Loucy (cell line): ENCODE measurements at regions not wholly inside any gene's neighbourhood (a gene's known extent, or its start where the extent isn't known, plus 50 kb on each side); places are given as distances from the start of the nearest gene placed in this dataset.

Experiments
- H2AFZ ChIP-seq: fragments of 200-600 bp; sonication (generic); 2 replicates; pipeline ENCODE4 v1.6.0; 2016; ENCODE audit warnings: antibody characterized with exemption, mild to moderate bottlenecking, low read length, moderate library complexity
- H3F3A ChIP-seq: fragments of 200-600 bp; 2 replicates; pipeline ENCODE4 v1.6.0; 2016; ENCODE audit warnings: antibody characterized with exemption, low read depth, mild to moderate bottlenecking
- H3K27me3 ChIP-seq: fragments of 200-600 bp; sonication (generic); 2 replicates; pipeline ENCODE4 v1.6.1; 2014; ENCODE audit warnings: low read length, mild to moderate bottlenecking; ENCODE audit not compliant: insufficient read depth, poor library complexity, severe bottlenecking
- H3K36me3 ChIP-seq: fragments of 200-600 bp; sonication (generic); 2 replicates; pipeline ENCODE4 v1.6.1; 2016; ENCODE audit warnings: low read length; ENCODE audit not compliant: insufficient read depth
- H3K4me1 ChIP-seq: fragments of 200-600 bp; sonication (generic); 2 replicates; pipeline ENCODE4 v1.5.1; 2014; ENCODE audit warnings: low read length, mild to moderate bottlenecking; ENCODE audit not compliant: insufficient read depth, poor library complexity, severe bottlenecking
- H3K4me2 ChIP-seq: fragments of 200-600 bp; sonication (generic); 2 replicates; pipeline ENCODE4 v1.6.0; 2014; ENCODE audit warnings: antibody characterized with exemption, low read length, low read depth, mild to moderate bottlenecking; ENCODE audit not compliant: poor library complexity, severe bottlenecking
- H3K4me3 ChIP-seq: fragments of 200-600 bp; sonication (generic); 2 replicates; pipeline ENCODE4 v1.5.1; 2014; ENCODE audit warnings: low read length, mild to moderate bottlenecking, mixed read lengths; ENCODE audit not compliant: poor library complexity, severe bottlenecking
- H3K79me2 ChIP-seq: fragments of 200-600 bp; sonication (generic); 2 replicates; pipeline ENCODE4 v1.6.1; 2014; ENCODE audit warnings: low read length; ENCODE audit not compliant: insufficient read depth
- H3K9ac ChIP-seq: fragments of 200-600 bp; sonication (generic); 2 replicates; pipeline ENCODE4 v1.6.0; 2014; ENCODE audit warnings: mild to moderate bottlenecking, low read depth, low read length, moderate library complexity; ENCODE audit not compliant: poor library complexity, severe bottlenecking
- H3K9me2 ChIP-seq: fragments of 200-600 bp; sonication (generic); replicated peaks from 2 replicates; pipeline ENCODE4 v1.6.1; 2016; ENCODE audit warnings: low read depth, low read length, mixed read lengths
- H3K9me3 ChIP-seq: fragments of 200-600 bp; sonication (generic); 2 replicates; pipeline ENCODE4 v1.6.1; 2014; ENCODE audit warnings: mild to moderate bottlenecking, antibody characterized with exemption, low read length, low read depth; ENCODE audit not compliant: insufficient read depth
- H4K20me1 ChIP-seq: fragments of 200-600 bp; sonication (generic); 2 replicates; pipeline ENCODE4 v1.6.0; 2014; ENCODE audit warnings: antibody characterized with exemption, low read length, mild to moderate bottlenecking; ENCODE audit not compliant: insufficient read depth, poor library complexity, severe bottlenecking
- EZH2phosphoT487 ChIP-seq: fragments of 200-600 bp; IDR thresholded peaks from 2 replicates; pipeline ENCODE4 v1.6.1; 2018; ENCODE audit warnings: antibody characterized with exemption, mild to moderate bottlenecking, moderate library complexity, borderline replicate concordance
- TF ChIP-seq, protein P1 (sequence below): fragments of 200-600 bp; sonication (generic); conservative IDR thresholded peaks from 2 replicates; pipeline ENCODE4 v1.5.1; 2014; ENCODE audit warnings: mild to moderate bottlenecking, antibody characterized with exemption, low read length

GRCh38 chr10:90148116-90148855, 446.9 kb downstream of the KIF20B start:
- H4K20me1 ChIP-seq = no peaks in the 10 kb centered on the region
- H3K36me3 ChIP-seq = no peaks in the 10 kb centered on the region
- no peaks in the 10 kb centered on the region for H3K4me1 ChIP-seq
- no peaks in the 10 kb centered on the region for H3K9me2 ChIP-seq
- H2AFZ ChIP-seq = no peak overlapping the region
- H3F3A ChIP-seq = no peaks in the 10 kb centered on the region
- no peak overlapping the region for H3K9ac ChIP-seq
- TF ChIP-seq, protein P1, sequence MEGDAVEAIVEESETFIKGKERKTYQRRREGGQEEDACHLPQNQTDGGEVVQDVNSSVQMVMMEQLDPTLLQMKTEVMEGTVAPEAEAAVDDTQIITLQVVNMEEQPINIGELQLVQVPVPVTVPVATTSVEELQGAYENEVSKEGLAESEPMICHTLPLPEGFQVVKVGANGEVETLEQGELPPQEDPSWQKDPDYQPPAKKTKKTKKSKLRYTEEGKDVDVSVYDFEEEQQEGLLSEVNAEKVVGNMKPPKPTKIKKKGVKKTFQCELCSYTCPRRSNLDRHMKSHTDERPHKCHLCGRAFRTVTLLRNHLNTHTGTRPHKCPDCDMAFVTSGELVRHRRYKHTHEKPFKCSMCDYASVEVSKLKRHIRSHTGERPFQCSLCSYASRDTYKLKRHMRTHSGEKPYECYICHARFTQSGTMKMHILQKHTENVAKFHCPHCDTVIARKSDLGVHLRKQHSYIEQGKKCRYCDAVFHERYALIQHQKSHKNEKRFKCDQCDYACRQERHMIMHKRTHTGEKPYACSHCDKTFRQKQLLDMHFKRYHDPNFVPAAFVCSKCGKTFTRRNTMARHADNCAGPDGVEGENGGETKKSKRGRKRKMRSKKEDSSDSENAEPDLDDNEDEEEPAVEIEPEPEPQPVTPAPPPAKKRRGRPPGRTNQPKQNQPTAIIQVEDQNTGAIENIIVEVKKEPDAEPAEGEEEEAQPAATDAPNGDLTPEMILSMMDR = peak; percentile 53
- TF ChIP-seq EZH2phosphoT487 = no peak
- no peaks in the 10 kb centered on the region for H3K9me3 ChIP-seq
- H3K79me2 ChIP-seq = no peaks in the 10 kb centered on the region
- no peaks in the 10 kb centered on the region for H3K27me3 ChIP-seq
- H3K4me2 ChIP-seq = no peak overlapping the region
- no peak overlapping the region for H3K4me3 ChIP-seq

GRCh38 chr10:90149563-90149962, 448.2 kb downstream of the KIF20B start:
- Histone ChIP-seq H3K27me3 (no peaks in the 10 kb centered on the region), H3K79me2 (no peaks in the 10 kb centered on the region), H3K4me3 (no peak overlapping the region), H3F3A (no peaks in the 10 kb centered on the region), H3K4me2 (no peak overlapping the region), H3K4me1 (no peaks in the 10 kb centered on the region), H2AFZ (no peak overlapping the region), H3K9ac (no peak overlapping the region), H3K9me2 (no peaks in the 10 kb centered on the region), H4K20me1 (no peaks in the 10 kb centered on the region), H3K9me3 (no peaks in the 10 kb centered on the region), H3K36me3 (no peaks in the 10 kb centered on the region)
- TF ChIP-seq, protein P1 = no peak
- no peak for TF ChIP-seq EZH2phosphoT487

DNA sequence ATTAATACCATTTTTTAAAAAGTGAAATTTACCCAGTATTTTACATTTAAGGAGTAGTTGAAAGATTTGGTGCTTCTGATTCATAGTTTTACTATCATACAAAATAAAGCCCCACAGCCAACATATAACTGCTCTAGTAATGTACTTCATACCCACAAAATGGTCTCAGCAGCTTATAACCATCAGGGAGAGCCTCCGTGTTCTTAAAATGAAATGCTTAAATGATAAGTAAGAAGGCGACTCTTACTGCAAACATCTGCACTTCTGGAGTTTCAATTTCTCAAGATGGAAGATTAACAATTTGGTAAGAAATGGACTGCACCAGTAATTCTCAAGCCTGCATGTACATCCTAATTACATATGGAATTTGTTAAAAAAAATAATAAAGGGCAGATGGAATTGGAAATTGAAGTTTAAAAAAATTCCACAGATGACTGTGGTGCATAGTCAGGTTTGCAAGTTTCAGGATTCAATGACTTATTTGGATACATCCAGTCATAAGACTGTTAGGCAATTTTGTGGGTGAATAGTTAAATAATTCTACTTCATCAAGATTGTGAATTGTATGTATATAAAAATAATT, 461.0 kb downstream of the KIF20B start:
- no peaks in the 10 kb centered on the region for H3K27me3 ChIP-seq
- no peaks in the 10 kb centered on the region for H4K20me1 ChIP-seq
- no peak overlapping the region for H3K4me3 ChIP-seq
- no peak overlapping the region for H2AFZ ChIP-seq
- H3K9ac ChIP-seq = no peak overlapping the region
- TF ChIP-seq EZH2phosphoT487 = no peak
- TF ChIP-seq, protein P1 = no peak
- no peaks in the 10 kb centered on the region for H3F3A ChIP-seq
- H3K9me2 ChIP-seq = no peaks in the 10 kb centered on the region
- no peaks in the 10 kb centered on the region for H3K36me3 ChIP-seq
- no peaks in the 10 kb centered on the region for H3K79me2 ChIP-seq
- no peak overlapping the region for H3K4me2 ChIP-seq
- H3K9me3 ChIP-seq = no peaks in the 10 kb centered on the region
- H3K4me1 ChIP-seq = no peaks in the 10 kb centered on the region
